Stimulated activated CD4-positive, alpha-beta T cell treated with anti-CD3 and anti-CD28 coated beads, Interleukin-1b, Interleukin-23, amount 100 ng/mL, for 48 hours (primary cell): ENCODE measurements at regions not wholly inside any gene's neighbourhood (a gene's known extent, or its start where the extent isn't known, plus 50 kb on each side); places are given as distances from the start of the nearest gene placed in this dataset.
"Not testable (repeated sequence)": the region's sequence is repeated elsewhere in the genome, so short reads cannot be mapped to it uniquely, and the experiment has no call there.

ENCODE experiments used
- DNase-seq: peaks from one replicate; pipeline ENCODE4 v3.0.0-alpha.2; 2020

DNA sequence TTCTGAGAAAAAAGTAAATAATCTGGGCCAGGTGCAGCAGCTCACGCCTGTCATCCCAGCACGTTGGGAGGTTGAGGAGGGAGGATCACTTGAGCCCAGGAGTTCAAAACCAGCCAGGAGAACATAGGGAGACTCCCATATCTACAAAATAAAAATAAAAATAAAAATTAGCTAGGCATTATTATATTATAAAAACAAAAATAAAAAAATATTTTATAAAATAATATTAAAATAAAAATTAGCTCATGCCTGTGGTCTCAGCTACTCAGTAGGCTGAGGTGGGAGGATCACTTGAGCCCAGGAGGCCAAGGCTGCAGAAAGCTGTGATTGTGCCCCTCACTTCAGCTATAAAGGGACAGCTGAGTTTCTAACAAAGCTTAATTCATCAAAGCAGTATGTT, 362.9 kb downstream of the SMOC2 start:
- DNase-seq, result no peak

- no peak for DNase-seq
Measured at GRCh38 chr6:168799067-168799466, 358.1 kb downstream of the SMOC2 start.

- DNase-seq, result no peak
Measured at GRCh38 chr6:168796106-168796505, 355.1 kb downstream of the SMOC2 start.

DNA sequence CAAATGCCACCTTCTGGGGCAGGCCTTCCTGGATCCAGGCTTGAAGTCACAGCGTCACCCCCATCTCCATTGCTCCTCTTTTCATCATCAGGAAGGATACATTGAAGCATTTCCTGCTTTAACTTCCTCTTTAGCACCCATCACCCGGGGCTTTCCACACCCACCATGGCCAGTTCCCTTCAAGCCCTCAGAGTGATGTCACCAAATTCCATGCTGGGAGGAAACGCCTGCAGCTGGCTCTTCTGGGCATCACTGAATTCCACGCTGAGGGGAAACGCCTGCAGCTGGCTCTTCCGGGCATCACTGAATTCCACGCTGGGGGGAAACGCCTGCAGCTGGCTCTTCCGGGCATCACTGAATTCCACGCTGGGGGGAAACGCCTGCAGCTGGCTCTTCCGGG, 354.6 kb downstream of the SMOC2 start:
- DNase-seq, result not testable (repeated sequence)

GRCh38 chr6:168794491-168794890, 353.5 kb downstream of the SMOC2 start:
- no peak for DNase-seq

- no peak for DNase-seq
Measured at GRCh38 chr6:168793649-168794048, 352.7 kb downstream of the SMOC2 start.

- DNase-seq, result no peak
Measured at GRCh38 chr6:168791917-168792316, 350.9 kb downstream of the SMOC2 start.

DNA sequence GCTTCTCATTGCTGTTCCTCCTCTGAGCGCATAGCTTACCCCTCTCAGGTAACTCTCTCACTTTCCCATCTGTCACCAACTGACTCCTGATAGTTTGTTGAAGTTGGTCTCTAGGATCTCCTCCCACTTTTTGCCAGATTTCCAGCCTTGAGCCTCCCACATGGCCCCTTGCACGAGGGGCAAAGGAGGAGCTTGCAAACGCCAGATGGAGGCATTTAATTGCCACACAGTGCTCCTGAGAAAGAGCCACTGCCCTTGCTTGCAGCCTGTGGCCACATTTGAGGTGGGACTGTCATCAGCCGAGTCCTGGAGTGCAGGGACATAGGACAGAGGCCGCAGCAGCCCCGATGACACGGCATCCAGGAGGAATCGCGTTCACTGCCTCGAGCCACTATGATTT, 348.7 kb downstream of the SMOC2 start:
- DNase-seq, result no peak

- DNase-seq, result no peak
Measured at GRCh38 chr6:168785720-168786511, 344.9 kb downstream of the SMOC2 start.

DNA sequence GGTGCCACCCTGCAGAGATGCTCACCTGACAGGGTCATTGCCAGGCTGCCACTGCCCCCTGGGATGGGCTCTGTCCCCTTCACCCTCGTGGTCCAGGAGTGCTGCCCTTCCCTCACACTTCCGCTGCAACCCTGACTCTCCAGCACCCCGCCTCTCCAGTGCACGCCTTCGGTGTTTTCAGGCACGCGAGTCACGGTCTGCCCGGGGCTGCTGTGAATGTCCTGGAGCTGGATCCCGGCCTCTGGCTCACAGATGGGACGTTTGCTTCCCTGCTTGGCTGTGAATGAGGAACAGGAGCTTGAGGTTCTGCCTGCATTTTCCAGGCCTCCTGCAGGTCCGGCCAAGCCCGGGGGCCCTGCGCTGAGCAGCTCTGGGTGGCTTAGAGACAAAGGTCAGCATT, 343.4 kb downstream of the SMOC2 start:
- DNase-seq, result no peak

- no peak for DNase-seq
Measured at GRCh38 chr6:168783720-168784119, 342.7 kb downstream of the SMOC2 start.

- no peak for DNase-seq
Measured at GRCh38 chr6:168782187-168782751, 341.3 kb downstream of the SMOC2 start.

DNA sequence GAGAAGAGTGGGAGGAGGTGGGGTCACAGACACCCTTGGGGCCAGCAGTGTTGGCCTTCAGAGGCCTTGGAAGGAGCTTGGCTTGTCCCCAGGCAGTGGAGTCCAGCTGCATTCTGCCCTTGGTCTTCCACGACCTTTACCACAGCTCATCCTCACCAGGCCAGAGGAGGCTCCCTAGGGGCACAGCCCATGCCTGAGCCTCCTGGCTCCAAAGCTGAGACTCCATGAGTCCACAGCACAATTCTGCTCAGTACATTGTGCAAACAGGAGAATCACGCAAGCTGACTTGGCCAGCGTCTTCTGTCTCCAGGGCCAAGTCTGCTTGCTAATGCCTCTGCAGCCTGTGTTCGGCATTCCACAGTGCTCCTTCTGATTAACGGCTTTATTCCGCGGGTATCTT, 337.2 kb downstream of the SMOC2 start:
- no peak for DNase-seq

DNA sequence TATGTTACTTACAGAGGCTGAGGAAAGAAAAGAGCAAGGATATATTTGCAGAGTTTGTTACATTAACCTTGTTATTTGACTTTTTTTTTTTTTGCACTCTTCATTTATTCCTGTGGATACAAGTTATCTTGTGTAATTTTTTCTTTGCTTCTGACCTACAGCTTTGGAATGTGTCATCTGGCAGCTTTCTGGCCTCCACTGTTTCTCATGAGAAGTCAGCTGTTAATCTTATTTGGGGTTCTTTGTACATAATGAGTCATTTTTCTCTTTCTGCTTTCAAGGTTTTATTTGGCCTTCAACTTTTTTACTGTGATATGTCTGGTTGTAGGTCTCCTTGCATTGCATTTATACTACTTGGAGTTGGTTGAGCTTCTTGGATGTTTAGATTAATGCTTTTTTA, 333.4 kb downstream of the SMOC2 start:
- DNase-seq, result no peak

DNA sequence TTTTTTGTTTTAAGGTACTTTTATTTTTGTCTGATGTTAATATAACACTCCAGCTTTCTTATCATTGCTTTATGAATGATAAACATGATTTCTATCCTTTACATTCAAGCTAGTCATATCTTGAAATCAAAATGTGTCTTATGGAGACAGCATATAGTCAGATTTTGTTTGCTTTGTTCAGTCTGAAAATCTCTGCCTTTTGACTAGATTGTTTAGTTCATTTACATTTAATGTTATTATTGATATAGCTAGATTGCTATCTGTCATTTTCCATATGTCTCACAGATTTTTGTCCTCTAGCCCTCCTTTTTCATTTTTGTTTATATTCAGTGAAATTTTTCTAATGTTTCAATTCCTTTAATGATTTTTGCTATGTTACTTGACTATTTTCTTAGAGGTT, 332.8 kb downstream of the SMOC2 start:
- no peak for DNase-seq

DNA sequence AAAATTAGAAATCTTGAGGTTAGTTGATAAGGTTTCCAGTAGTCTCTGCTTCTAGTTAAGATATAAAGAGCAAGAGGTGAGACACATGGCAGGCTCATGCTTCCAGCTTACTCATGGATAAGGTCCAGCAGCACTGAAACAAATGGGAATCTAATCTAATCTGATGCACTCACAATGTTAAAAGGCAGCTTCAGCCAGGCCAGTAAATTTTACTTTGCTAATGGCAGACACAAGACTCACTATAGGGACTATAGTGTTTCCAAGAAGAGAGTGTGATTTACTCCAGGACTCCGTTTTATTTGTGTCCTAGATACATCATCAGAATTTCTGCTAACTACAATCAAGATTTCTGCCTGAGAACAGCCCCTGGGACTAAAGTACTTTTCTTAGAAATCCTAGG, 324.8 kb downstream of the SMOC2 start:
- no peak for DNase-seq

GRCh38 chr6:168756009-168756634, 315.1 kb downstream of the SMOC2 start:
- no peak for DNase-seq

- DNase-seq, result no peak
Measured at GRCh38 chr6:168746643-168747042, 305.7 kb downstream of the SMOC2 start.

- no peak for DNase-seq
Measured at GRCh38 chr6:168746013-168746412, 305.0 kb downstream of the SMOC2 start.

DNA sequence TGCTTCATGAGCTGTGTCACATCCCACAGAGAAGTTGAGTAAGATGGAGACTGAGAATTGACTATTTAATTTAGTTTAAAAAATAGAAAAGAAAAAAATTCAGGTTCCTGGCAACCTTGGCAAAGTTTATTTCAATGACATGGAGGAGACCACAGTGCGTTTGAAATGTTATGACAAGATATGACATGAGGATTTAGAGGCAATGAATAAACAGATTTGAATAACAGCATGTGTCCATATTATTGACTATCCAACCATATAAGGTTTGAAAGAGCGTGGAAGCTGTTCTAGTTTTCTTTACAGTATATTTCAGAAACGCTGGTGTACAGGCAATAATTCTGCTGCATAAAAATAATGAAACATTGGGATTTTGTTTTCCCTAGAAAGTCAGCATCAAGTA, 303.9 kb downstream of the SMOC2 start:
- DNase-seq, result no peak

DNA sequence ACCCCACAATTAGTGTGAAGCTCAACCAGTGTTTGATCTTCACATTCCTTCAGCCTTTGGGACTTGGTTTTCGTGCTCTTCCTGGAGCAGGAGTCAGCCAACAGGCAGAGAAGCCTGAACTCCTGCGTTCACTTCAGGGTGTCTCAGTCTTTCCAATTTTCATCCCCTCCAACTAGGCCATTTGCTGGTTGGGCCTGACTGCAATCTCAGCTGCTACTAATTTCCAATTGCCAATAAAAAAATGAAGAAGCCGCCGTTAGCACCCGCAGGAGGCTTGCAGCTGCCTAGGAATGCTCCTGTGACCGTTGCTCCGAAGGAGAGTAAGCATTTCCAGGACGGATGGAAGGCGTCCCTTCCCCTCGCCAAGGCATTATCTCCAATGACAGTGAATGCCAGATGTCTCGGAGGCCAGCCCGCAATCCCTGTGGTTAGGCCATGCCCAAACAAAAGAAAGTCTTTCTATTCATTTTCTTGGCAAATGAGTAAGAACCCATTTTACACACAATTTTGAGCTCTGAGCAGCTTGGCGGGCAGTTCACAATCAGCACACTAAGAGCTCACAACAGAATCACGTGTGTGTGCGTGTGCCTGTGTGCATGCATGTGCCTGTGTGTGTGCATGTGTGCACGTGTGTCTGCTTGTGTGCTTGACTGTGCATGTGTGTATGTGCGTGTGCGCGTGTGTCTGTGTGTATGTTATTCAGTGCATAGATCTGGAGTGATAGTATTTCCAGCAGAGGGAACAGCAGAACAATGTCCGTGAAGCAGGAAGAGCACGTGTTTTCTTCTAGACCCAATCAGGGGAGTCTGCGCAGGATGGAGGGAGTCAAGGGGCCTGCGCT, 301.2 kb downstream of the SMOC2 start:
- DNase-seq, result no peak

DNA sequence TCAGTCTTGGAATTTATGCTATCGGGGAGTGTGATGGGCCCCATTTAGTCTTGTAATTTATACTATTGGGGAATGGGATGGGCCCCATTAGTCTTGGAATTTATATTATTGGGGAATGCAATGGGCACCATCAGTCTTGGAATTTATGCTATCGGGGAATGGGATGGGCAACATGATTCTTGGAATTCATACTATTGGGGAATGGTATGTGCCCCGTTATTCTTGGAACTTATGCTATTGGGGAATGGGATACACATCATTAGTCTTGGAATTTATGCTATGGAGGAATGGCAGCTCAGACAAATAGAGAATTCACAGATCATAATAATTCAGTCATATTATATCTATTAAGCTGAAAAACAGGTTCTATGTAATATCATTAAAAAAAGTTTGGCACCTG, 300.3 kb downstream of the SMOC2 start:
- no peak for DNase-seq

GRCh38 chr6:168739381-168739780, 298.4 kb downstream of the SMOC2 start:
- no peak for DNase-seq

DNA sequence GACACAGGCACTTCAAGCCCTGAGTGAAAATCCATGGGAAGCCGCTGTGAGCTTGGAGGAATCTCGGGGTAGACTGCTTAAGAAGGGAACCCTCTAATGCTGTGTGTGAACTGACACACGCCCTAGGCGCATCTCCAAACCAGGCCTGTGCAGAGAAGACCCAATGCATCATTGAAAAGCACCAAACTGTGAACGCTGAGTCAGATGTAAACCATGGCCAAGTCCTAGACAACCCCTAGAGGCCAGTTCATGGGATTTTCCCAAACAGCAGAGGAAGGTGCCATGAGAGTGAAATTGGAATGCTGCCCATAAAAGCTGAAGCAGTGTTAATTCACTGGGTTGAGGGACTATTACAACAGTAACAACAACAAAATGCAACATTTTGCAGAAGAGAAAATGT, 296.5 kb downstream of the SMOC2 start:
- DNase-seq, result no peak
